ENCODE measurements at regions not wholly inside any gene's neighbourhood (a gene's known extent, or its start where the extent isn't known, plus 50 kb on each side); places are given as distances from the start of the nearest gene placed in this dataset.
A peak's percentile ranks its signal among the peaks of the same experiment; 100 is the strongest.
"Not testable (repeated sequence)": the region's sequence is repeated elsewhere in the genome, so short reads cannot be mapped to it uniquely, and the experiment has no call there.

DNA sequence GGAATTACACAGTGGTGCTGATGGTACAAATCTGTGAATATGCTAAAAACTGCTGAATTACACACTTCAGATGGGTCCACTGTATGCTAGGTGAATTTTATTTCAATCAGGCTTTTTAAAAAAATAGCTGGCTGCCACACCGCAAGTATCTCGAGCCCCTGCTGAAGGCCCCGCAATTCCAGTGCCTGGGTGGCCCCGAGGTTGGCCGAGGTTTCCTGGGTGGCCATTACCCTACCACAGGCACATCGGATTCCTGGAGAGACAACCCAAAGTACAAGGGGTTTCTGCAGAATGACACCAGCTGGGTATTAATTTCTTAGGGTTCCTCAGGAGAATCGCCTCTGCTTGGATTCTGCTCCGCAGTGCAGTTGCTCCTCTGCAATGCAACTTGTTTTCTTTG lies 127.8 kb downstream of the C16orf95 start:
- no peak for DNase-seq (ENCODE audit: low read depth in 2 of 3, low spot score in 1 of 3)

DNA sequence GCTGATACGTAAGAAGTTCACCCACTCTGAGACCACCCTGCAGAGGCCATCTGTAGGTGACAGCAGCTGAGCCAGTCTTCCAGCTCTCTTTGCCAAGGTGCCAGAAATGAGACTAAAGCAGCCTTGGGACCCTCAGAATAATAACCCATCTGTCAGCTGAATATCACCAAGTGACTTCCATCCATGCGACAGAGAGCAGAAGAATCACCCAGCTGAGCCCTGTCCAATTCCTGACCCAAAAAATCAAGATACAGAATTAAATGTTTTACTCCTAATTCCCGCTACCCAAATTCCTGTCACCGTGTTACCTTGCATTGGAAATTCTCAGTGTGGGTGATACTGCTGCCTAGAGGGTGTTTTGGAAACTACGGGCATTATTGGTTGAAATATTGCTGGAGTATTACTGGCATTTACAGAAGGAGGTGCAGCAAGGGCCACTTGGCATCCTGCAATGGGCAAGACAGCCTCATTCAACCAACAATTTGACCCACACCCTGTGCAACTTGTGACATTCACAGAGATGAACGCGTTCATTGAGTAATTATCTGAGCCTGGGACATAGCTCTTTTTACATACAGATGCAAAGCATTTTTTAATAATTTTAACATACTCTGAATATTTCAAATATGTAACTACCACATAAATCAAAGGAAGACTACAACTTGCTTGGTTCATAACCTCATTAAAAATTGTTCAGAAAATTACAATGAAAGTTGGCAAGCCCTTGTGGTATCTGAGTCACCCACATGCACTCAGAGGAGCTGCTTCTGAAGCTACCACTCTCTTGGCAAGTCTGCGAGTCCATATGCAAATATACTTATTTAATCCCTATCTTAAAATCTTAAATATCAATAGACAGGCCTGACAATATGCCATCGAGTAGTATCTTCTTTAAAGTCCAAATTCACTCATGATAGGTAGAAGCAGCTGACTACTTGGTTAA lies 126.6 kb downstream of the C16orf95 start:
- no peak for DNase-seq (ENCODE audit: low read depth in 2 of 3, low spot score in 1 of 3)

DNA sequence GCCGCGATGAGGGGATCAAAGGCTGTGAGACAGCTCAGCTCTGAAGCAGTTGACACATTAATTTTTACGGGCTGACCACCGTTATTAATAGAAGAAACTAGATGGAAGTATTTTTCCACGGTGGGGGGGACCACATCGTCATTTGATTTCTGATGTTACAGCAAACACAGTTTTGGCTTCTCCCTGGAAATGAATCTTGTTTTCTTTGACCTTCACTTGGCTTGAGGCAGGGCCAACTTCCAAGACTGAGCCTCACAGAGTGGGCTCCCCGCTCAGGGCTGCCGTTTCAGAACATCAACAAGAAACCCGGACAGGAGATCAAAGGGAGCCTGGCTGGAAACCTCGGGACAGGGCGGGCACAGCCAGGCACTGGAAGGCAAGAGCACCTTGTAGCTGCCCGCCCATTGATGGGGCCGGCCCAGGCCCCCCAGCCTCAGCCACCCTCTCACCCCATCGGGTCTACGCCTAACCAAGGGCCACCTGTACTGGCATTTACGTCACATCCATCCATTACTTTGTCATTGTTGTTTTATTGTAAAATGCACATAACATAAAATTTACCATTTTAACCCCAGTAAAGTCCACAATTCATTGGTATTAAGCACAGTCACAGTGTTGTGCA lies 124.6 kb downstream of the C16orf95 start:
- DNase-seq (ENCODE audit: low read depth in 2 of 3, low spot score in 1 of 3) = no peak

DNA sequence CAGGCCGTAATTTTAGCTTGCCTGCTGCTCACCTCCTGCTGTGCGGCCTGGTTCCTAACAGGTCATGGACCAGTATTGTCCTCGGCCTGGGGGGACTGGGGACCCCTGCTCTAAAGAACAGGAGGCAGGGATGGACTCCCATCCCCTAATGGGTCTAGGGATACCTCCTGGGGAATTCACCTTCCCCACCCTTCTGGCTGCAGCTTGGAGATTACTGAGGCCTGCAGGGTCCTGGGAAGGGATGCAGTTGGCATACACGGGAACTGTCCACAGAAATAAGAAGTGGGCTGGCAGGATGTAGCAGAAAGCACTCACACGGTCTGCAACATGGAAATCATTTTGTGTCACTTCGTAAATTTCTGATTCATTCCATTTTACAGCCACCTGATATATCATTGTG lies 123.0 kb downstream of the C16orf95 start:
- DNase-seq (ENCODE audit: low read depth in 2 of 3, low spot score in 1 of 3) = no peak

DNA sequence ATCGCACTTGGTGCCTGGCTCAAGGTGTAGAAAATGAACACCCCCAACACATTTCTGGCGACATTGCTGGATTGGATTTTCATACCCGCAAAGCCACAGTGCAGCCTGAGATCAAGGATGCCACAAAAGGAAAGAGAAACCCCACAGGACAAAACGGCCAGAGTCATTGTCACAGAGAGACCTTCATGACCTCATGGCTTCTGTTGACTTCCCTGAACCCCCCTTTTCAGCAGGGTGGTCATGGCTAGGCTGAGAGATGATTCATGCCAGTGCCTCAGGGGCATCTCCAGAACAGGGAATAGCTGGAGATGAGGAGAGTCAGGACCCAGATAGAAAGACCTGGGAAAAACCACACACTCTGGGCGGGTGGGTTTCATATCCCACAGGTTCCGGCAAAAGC lies 122.0 kb downstream of the C16orf95 start:
- DNase-seq (ENCODE audit: low read depth in 2 of 3, low spot score in 1 of 3) = no peak

DNA sequence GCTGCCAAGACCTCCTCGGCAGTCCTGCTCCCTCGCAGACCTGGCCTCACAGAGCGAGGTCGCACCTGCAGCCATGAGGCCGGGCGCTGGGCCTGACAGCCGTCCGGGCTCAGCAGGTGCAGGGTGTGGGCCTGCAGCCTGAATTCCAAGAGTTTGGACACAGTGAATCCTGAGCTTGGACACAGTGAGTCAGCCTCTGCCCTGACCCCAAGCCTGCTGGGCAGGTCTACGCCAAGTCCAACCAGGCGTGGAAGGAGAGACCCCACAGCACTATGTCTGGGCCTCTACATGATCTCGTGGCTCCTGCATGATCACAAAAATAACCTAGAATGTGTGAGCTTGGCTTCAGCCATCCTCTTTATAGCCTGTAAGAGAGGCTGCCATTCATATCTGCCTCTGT lies 121.0 kb downstream of the C16orf95 start:
- no peak for DNase-seq (ENCODE audit: low read depth in 2 of 3, low spot score in 1 of 3)

DNA sequence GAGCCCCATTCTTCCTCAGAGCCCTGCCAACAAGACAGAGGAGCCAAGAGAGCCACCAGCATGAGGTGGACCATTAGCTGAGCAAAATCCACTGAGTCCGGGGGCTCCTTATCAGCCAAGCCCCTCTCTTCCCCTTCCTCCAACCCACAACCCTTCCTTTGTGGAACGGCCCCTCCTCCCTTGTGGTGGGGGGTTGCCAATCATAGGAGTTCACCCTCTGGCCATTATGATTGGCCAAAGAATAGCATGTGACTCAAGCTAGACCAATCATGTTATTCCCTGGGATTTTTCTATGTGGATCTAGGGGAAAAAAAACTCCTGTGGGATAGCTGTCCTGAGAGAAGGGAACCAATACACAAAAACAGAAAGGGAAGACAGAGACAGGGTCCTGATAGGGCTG lies 120.5 kb downstream of the C16orf95 start:
- no peak for DNase-seq (ENCODE audit: low read depth in 2 of 3, low spot score in 1 of 3)

DNA sequence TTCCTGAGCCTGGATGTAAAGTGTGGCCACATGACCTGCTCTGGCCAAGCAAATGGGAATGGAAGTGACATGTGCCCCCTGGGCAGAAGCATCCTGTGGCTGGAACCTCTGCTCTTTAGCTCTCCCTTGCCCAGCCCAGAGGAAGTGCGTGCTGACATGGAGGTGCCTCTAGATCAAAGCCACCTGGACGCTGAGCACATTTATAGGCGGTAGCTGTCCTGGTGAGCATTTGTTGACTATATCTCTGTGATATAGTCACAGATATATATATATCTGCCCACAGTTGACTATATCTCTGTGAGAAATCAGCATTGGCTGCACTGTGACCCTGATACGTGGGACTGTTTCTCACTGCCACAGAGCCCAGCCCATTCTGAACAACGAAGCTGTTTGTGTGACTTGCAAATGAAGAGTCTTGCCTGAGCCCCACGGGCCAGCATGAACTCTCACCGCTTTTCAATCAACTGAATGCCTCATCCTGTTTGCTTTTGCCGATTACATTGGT lies 118.8 kb downstream of the C16orf95 start:
- no peak for DNase-seq (ENCODE audit: low read depth in 2 of 3, low spot score in 1 of 3)

DNA sequence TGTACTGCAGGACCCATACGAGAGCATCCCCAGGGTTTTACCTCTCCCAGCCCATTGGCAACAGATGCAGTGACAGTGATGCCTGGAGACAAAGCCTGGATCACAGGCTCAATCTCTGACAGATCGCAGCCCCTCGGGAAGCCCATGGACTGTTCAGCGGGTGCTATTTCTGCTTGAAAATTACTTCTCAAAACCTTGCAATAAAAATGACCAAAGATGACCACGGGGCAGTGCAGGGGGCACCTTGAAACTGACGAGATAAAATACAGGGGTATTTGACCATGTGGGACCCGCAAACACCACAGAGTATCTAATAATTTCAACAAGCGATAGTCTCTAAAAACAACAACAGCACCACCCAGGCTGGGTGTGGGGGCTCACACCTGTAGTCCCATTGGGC lies 118.3 kb downstream of the C16orf95 start:
- DNase-seq (ENCODE audit: low read depth in 2 of 3, low spot score in 1 of 3) = no peak

DNA sequence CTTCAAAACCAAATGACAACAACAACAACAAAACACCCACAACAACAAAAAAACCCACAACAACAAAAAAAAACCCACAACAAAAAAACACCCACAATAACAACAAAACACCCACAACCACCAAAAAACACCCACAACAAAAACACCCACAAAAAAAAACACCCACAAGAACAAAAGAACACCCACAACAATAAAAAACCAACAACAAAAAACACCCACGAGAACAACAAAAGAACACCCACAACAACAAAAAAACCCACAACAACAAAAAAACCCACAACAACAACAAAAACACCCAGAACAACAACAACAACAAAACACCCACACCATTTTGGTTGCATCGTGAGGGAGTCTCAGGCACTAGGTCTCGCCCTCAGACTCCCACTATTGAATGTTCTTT lies 117.8 kb downstream of the C16orf95 start:
- no peak for DNase-seq (ENCODE audit: low read depth in 2 of 3, low spot score in 1 of 3)

DNA sequence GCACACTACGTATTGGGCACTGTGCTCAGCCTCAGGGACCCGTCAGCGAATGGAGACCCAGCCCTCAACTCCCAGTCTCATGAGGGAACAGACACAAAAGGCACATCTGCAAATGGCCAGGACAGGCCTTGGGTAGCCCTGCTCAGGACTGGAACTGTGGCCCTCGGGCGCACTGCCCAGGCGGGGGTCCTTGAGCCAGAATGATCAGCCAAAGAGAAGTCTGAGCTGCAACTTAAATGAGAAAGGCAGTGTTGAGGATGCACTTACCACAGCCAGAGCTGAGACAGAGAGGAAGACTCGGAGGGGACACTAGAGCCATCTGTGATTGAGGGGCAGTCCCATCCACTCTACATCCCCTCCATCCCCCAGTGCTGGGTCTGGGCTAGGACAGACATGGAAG lies 117.3 kb downstream of the C16orf95 start:
- DNase-seq (ENCODE audit: low read depth in 2 of 3, low spot score in 1 of 3) = no peak

DNA sequence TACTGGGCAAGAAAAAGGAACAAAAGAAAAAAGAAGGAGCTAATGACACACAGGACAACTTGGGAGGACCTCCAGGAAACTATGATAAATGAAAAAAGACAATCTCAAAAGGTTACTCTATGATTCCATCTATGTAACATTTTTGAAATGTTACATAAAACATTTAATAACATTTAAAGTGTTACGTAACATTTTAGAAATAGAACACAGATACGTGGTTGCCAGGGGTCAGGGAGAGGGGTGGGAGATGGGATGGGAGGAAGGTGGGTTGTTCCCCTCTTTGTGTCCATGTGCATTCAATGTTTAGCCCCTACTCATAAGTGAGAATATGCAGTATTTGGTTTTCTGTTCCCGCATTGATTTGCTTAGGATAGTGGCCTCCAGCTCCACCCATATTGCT lies 116.6 kb downstream of the C16orf95 start:
- DNase-seq (ENCODE audit: low read depth in 2 of 3, low spot score in 1 of 3) = no peak

DNA sequence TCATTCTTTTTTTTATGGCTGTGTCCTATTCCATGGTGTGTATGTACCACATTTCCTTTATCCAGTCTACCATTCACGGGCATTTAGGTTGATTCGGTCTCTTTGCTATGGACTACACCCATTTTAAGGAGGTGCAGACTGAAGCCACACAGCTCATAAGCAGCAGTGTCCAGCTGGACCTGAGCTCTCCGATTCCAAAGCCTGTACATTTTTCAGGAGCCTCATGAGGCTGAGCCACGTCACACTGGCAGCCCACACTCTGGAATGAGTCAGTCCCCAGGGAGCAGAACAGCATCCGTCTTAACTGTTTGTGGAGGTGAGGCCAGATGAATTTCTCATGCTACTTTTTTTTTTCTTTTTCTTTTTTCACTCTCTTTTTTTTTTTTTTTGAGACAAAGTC lies 116.1 kb downstream of the C16orf95 start:
- no peak for DNase-seq (ENCODE audit: low read depth in 2 of 3, low spot score in 1 of 3)

DNA sequence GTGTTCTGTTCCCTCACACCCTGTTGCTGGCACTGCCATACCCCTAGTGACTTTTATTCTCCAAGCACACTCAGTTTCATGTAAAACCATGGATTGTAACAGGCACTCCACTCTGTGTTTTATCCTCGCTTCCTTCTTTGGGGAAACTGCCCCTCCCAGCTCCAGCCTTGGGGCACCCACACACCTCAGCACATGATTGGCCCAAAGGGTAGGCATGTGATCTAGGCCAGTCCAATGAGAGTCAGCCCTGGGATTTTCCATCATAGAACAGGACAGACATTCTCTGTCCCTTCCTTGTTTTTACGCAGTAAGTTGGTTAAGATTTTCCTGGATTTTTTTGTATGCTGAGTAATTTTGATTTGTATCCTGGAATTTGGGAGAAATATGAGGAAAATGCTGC lies 115.4 kb downstream of the C16orf95 start:
- no peak for DNase-seq (ENCODE audit: low read depth in 2 of 3, low spot score in 1 of 3)

DNA sequence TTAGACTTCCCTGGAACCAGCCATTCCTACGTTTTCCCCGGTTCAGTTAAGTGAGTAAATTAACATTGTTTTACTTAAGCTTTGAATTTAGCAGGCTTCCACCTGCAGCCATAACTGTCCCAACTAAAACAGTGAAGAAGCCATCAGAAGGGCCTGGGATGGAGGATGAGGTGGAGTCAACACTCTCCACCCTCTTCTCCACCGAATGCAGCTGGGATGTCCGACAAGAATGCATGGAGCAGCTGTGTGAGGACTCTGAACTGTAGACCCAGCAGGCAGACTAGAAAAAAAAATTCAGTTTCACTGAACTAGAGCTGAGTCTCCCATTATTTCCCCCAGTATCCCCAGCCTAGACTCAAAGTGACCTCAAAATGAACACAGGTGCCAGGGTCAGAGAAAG lies 114.8 kb downstream of the C16orf95 start:
- no peak for DNase-seq (ENCODE audit: low read depth in 2 of 3, low spot score in 1 of 3)

DNA sequence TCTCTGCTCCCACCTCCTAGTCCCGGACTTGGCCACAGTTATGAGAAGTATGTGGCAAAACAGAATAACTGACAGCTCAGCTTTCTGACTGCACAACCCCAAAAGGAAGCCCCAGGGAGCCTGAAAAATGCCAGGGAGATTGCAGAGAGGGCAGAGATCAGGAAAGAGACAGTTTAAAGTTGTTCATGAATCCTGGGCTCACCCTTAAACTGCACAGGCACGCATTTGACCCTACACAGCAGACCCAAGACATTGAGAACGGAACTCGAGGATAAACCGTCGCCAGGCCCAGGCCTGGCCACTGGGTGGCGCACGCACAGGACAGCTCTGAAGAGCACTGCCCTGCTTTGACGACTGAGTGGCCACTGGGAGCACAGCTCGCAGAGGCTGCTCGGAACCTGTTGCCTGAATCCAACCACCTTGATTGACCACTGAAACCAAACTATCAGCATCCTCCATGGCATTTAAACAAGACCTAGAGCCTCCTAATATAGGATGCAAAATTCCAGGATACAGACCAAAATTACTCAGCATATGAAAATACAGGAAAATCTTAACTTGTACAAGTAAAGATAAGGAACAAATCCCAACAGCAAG lies 114.0 kb downstream of the C16orf95 start:
- DNase-seq (ENCODE audit: low read depth in 2 of 3, low spot score in 1 of 3) = peak; percentile 21 to 44 (median 24)

DNA sequence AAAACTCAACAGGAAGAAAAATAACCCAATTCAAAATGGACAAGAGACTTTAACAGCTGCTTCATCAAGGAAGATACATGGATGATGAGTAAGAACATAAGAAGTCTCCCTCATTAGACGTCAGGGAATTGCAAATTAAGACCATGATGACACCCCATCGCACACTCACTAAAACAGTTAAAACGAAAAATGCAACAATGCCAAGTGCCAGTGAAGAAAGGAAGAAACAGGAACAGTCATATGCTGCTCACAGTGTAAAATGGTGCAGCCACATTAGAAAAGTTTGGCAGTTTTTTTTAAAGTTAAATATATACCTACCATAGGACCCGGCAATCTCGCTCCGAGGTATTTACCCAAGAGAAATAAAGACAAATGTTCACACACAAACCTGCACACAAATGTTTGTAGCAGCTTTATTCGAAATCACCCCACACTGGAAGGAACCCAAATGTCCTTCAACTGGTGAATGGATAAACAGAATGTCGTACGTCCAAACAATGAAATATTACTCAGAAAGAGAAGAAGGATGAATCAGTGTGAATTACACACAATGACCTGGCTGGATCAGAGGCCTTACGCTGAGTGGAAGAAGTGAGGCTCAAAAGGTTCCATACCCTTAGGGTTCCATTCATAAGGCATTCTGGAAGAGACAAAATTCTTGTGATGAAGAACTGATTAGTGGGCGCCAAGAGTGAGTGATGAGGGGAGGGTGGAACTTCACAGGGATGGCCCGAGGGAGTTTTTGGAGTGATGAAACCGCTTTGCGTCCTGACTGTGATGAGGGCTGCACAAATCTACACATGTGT lies 110.3 kb downstream of the C16orf95 start:
- DNase-seq (ENCODE audit: low read depth in 2 of 3, low spot score in 1 of 3) = no peak

DNA sequence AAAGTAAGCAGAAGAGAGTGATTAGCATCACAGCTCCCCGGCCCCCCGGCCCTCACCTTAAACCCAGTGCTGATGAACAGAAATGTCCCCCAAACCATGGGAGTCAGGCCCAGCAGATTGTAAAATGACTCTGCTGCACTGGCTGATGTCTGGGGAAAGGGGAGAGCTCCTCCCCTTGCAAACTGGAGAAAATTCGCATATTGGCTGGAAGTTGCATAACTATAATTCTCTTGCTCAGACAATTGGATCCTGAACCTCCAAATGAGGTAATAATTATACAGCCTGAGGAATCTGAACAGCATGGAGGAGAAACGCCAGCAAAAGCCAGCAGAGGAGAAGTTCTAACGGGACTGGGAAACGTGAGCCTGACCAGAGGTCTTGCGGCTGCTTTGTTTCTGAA lies 109.7 kb downstream of the C16orf95 start:
- DNase-seq (ENCODE audit: low read depth in 2 of 3, low spot score in 1 of 3) = no peak

DNA sequence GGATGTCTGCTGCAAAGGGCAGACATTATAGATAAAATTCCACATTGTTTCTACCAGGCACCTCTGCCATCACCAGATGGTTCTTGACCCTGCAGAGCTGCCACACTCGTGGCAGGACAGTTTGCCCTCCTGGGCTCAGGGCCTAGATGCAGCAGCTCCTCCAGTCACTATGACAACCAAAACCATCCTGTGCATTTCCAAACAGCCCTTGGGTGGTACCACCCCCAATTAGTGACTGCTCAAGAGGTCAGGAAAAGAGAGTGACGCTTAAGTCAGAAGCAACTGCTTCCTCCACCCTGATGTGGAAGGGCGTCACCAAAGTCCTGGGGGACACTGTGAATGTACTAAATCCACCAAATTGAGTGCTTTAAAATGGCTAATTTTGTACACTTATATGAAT lies 109.2 kb downstream of the C16orf95 start:
- DNase-seq (ENCODE audit: low read depth in 2 of 3, low spot score in 1 of 3) = no peak

DNA sequence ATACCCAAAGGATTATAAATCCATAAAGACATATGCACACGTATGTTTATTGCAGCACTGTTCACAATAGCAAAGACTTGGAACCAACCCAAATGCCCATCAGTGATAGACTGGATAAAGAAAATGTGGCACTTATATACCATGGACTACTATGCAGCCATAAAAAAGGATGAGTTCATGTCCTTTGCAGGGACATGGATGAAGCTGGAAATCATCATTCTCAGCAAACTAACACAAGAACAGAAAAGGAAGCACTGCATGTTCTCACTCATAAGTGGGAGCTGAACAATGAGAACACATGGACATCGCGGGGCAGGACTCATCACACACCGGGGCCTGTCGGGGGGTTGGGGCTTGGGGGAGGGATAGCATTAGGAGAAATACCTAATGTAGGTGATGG lies 108.2 kb downstream of the C16orf95 start:
- DNase-seq (ENCODE audit: low read depth in 2 of 3, low spot score in 1 of 3) = not testable (repeated sequence)

DNA sequence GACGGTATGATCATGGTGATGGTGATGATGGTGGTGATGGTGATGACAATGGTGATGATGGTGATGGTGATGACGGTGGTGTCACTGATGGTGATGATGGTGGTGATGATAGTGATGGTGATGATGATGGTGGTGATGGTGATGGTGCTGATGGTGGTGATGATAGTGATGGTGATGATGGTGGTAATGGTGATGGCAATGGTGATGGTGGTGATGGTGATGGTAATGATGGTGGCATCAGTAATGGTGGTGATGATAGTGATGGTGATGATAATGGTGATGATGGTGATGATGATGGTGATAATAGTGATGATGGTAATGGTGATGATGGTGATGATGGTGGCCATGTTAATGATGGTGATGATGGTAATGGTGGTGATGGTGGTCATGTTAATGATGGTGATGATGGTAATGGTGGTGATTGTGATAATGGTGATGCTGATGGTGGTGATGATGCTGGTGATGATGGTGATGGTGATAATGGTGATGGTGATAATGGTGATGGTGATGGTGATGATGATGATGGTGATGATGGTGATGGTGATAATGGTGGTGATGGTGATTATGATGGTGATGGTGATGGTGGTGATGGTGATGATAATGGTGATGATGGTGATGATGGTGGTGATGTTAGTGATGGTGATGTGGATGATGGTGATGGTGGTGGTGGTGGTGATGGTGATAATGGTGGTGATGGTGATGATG lies 107.2 kb downstream of the C16orf95 start:
- DNase-seq (ENCODE audit: low read depth in 2 of 3, low spot score in 1 of 3) = no peak
